ENCODE measurements at regions not wholly inside any gene's neighbourhood (a gene's known extent, or its start where the extent isn't known, plus 50 kb on each side); places are given as distances from the start of the nearest gene placed in this dataset.

DNA sequence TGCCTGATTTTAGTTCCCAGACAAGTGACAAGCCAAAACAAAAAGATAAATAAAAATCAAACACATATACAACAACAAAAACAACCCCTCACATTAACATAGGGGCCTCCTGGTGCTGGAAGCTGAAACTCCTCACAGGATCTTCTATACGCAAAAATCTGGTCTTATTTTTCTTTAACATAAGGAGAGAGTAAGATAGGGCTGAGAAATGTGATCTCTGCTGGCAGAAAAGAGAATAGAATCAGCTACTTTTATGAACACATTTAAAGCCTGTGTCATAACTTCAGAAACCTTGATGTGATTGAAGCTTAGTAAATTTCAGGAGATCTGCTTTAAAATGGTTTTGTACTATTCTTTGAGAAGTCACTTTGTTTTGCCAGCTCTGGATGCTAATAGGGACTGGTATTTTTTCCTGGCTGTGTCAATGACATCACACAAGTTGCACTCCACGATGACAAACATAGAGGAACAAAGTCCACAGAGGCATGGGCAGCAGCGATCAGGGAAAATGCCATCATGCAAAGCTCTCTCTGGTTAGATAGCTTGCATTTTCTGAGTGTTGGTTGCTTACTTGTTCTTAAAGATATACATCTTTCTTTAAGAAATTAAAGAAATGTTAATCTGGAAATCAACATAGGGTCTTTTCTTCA lies 176.6 kb upstream of the SP4 start:
- no peak for DNase-seq

DNA sequence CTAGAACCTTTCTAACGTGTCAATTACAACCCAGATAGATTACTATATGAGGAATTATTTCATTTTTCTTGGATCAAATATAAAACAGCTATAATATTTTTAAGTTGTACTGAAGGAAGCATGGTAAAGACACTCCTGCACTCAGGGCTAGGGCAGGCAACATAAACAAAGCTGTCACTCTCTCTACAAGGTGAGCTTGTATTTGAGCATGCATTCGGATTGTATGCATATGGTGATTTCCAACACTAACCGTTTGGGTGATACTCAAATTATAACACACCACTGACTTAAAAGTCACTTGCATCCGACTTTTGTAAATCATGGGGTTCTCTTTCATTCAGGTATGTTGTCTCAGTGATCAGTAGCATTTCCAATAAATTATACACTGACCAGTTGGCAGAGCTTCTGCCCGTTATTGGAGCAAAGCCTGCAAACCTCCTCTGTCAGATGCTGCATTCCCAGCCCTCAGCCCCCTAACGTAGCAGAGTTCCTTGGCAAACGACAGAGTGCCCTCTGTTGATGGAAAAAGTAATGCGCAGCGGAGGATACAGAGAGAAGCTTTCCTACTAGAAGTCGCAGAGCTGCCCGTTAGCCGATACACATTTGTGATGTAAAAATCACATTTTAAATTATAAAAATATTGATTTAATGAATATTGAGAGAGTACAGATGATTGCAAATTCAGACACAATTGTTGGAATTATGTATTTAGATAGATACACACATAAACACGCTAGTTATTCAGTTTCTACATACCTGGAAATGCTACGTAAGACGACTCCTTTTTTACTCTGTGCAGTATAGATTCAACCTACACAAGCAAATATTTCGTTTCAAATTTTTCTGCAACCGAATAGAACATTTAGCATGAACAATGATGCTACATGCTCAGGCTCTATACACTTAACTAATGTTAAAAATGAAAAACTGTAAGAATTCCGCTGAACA lies 173.9 kb upstream of the SP4 start:
- peak; percentile 93 for DNase-seq

DNA sequence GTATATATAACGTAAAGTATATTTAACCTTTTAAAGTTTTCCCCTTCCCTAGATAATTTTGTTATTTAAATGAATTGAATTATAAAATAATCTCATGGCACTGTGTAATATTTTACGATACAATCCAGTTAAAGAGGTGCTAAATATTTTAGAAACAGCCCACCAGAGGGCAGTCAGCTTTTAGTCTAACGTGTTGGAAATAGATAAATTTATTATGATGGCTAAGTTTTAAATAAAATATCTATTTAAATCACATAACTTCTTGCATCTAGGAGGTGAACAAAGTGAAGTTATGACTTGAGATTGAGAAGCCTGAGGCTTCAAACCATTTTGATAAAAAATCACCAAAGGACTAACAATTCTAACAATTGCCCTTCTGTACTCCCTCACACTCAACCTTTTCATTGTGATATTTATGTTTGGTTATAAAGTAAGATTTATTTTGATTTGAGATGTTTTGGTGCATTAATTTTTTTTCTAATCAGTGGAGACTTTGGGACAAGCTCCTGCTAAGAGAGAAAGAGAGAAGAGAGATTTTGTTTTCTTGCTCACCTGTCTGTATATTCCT lies 171.5 kb upstream of the SP4 start:
- peak; percentile 62 for DNase-seq

DNA sequence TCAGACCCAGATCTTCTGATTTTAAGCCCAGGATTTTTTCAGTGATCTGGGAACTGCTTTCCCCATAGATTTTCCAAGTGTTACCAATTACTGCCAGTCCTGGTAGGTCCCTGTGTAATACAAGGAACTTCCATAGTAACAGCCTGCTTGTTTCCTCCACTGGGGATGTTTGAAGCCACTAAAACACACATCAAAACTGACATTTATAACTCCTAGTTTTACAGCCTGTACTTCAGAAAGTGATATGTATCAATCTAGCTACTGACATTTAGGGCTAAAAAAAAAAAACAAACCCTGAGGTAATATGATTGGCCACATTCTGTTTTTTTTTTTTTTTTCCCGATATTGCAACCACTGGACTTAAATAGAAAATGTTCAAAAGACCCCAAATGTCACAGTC lies 166.9 kb upstream of the SP4 start:
- DNase-seq = no peak

DNA sequence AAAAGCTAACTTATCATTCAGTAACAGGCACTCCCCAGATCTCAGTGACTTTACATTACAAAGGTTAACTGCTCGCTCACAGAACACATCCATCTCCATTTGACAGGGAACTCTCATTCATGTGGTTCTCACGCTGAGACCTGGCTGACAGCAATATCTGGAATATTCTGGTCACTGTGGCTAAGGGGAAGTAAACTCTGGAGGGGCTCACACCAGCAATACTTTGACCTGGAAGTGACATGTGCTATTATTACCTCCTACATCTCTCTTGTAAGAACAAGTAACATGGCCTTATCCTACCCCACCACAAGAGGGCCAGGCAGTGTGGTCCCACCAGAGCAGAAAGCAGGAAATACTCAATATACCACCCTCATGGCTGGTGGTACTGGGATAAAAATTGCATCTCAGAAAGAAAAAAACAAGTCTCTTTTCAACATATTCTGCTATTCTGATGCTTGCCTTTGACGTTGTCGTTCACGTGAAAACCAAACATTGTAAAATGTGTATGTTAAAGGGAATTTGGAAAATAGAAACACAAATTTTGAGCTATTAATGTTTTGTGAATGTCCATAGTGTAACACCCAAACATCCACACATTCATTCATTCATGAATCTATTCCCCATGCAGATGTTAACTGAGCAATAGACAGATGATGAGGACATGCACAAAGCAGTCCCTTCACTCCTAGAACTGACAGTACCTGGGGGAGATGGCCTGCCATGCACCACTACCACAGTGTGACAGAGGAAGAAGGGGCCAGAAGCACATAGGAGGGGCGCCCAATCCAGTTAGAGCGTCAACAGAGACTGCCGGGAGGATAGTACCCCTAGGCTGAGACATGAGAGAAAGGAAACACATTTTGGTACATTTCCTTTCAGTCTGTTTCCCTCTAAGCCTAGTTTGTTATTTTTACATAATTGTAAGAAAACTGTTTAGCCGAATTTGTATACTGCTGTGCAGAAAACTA lies 166.0 kb upstream of the SP4 start:
- peak; percentile 55 for DNase-seq

DNA sequence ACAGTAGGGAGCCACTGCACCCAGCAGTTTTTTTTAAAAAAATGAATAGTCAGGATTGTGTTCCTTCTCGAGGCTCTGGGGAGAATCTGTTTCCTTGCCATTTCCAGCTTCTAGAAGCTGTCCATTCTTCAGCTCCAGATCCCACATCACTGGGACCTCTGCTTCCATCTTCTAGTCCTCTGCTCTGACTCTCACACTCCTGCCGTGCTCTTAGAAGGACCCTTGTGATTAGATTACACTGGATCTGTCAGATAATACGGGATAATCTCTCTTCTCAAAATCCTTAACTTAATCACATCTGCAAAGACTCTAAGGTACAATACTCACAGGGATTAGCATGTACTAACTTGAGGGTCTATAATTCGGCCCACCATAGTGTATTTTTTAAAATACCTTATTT lies 158.9 kb upstream of the SP4 start:
- DNase-seq = no peak

DNA sequence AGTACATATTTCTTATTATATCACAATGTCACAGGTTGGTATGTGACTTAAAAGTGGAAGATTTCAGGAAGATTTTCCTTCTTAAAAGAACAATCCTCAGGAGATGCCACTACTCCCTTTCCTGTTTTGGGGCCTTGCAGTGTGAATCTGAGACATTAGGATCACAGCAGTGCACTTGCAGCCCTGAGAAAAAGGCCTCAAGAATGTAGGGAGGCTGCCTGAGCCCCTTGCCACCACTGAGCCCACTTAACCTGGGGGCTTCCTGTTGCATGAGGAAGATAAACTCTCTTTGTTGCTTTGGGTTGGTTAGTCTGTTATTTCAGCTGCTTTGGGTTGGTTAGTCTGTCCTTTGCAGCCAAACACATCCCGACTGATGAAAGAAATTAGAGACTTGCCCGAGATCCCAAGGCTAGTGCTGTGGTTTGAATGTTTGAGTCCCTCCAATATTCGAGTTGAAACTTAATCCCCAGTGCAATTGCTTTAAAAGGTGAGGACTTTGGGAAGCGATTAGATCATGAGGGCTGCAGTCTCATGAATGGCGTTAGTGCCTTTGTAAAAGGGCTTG lies 151.3 kb upstream of the SP4 start:
- DNase-seq = no peak

DNA sequence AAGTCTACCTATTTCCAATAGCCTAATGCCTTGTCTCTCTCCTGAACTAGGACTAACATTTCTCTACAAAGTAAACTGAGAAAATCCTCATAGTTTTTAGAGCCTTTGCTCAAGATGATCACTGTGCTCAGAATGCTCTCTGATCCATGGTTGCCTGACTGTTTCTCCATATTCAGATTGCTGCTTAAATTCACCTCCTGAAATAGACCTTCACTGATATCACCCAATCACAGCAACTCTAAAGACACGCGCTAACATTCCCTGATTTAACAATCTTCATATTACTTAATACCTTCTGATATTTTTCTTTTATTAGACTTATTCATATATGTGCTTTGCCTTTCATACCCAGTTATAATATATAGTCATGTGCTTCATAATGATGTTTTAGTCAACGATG lies 148.9 kb upstream of the SP4 start:
- DNase-seq = no peak

DNA sequence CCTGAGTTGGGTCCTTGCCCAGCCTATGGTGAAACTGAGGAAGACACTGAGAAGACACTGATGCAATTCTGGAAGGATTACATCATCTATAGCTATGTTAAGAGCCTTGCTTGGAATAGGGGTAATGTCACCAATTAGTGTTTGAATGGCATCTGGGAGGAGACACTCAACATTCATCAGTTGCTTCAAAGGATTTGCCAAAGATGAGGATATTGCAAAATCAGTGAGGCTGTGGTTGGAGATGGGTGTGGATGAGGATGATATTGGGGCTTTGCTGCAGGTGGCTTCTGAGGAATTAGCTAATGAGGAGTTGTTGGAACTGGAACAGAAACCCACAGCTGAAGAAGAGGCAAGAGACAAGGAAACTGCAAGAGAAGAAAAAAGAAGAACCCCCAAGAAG lies 146.7 kb upstream of the SP4 start:
- no peak for DNase-seq

DNA sequence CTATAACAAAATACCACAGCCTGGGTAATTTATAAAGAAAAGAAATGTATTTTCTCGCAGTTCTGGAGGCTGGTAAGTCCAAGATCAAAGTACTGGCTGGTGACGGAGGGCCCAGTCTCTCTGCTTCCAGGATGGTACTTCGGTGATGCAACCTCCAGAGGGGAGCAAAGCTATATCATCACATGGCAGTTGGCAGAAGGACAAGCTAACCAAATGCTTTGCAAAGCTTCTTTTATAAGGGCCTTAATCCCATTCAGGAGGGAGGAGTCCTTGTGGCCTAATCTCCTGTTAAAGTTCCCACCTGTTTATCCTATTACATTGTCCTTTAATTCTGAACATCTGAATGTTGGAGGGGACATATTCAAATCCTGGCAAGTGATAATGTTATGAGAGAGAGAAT lies 134.1 kb upstream of the SP4 start:
- no peak for DNase-seq

DNA sequence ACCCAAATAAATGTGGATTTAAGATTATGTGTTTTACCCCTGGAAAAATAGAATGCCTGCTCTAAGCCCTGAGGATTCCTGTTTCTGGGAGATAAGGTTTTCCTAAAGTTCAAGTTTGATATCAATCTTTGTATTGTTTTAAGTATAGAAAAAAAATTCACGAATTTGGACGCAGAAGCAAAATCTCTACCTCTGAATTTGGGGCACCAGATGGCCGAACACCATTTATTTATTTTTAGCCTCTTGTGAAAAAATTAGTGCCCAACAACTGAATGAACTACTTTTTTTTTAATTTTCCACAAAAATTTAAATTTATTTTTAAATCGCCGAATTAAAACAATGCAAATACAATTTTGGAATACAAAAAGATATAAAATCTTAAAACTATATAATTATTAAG lies 128.1 kb upstream of the SP4 start:
- no peak for DNase-seq

DNA sequence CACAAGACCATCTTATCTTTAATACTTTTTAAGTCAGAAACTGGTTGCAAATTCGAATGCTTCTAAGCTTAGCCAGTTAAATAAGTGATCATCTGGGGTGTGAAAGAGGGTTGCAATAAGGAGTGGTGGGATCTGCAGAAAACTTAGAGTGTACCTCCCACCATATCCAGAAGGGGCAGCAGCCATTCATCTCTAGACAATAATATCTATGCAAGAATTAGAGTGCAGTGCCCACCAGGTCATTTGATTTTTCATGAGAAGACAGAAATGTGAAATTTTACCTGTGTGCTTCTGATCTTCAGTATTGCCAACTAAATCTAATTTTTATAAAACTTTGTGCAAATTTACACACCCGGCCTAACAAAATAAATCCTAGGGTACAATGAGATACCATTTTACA lies 127.2 kb upstream of the SP4 start:
- no peak for DNase-seq

DNA sequence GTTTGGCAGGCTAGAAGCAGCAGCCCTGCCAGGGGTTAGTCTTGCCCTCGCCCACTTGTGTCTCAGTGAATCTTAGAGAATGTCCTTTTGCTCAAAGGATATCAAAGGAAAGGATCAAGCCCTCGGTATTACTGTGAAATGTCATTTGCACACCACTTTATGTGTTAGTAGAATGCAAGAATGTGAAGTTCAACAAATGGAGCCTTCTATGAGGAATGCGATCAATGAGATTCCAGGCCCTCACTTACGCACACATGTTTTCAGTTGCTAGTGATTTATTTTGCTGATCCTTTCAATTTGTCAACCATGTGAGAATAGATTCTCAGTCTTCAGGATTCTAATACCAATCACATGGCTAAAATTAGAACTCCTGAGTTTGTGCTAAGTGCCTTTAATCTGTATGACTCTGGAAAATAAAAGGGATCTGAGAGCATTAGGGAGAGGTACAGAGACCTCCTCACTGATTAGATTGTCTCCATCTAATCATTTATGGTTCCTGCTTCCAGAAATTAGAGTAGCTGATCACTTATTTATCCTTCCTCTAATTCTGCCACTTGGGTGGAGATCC lies 123.0 kb upstream of the SP4 start:
- DNase-seq = no peak

DNA sequence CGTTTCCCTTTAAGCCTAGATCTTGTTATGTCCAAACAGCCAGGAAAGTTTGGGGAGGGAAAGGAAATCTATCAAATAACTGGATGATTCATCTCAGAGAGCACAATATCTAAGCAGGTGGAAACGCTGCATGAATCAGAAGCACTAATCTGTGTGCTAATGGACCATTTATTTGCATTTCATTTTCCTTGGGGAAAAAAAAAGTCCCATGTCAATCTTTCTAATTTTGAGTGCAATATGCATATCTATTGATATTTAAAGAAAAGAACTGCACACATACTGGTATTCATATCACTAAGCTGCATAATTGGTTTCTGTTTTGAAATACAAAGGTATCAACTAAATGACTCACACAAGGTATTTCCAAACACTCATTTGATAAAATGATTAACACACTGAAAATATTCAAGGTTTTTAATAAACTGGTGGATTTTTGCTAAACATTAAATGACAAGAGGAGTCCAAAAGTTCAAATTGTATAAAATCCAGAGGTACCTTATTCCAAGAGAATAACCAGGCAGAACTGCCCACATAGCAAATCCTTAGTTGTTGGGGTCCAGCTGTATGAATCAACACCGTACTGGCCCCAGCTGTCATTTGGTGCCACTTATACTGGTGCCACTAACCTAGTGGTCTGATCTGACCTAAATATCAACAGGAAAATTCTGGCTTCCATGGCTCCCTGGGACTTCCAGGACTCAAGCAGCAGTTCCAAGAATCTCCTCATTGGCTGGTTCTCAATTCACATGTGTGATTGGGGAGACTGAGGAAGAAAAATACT lies 122.2 kb upstream of the SP4 start:
- DNase-seq = no peak

DNA sequence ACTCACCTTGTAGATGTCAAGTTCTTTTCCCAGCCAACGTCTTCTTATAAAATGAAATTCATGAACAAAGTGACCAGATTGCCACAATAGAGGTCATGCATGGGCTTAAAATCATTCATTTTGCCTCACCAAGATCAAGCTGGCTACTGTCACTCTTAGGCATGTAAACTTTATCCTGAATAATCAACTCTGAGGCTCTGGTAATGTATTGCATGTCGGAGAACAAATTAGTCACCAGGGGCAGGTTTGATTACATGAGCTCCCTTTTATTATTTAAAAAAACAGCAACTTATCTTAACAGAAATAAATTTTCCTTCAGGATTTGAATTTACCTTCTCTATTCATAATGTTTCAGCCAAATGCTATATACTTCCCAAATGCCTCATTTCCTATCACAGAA lies 112.9 kb upstream of the SP4 start:
- DNase-seq = no peak

DNA sequence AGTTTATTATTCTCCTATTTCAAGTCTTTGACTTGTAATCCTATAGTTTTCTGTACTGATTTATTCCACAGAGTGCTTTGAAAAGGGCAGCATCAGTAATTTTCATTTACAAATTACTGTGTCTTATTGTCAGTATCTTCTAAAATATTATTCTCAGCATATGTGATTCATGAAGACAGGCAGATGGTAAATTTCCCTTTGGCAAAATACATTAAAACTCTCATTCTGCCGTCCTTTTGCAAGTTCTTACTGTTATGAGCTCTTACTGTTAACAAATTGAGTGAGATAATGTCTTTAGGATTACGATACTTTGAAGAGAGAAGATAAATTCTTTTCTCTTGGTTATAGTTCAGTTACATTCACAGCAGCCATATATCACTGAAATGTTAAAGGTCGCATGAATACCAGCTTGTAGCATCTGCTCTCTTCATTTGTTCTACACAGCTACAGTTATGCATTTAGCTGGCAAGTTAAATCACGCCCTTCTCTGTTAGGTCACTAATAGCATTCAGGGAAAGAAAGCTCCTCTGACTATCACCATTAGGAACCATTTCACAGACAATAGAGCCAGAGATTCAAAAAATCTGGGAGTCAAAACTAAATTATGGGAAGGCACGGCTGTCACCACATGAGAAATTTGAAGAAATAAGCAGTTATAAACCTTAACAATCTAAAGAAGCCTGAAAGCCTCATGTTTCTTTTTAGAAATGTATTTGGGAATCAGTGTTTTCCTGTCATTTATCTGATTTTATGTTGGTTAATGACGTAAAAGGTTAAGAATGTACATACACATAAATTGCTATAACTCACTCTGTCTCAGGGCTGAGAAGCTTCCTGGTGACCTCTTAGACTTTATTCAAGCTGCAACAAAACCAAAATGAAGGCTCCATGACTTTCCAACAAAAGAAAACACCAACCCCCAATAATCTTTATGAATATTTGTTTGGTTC lies 109.6 kb upstream of the SP4 start:
- DNase-seq = no peak

DNA sequence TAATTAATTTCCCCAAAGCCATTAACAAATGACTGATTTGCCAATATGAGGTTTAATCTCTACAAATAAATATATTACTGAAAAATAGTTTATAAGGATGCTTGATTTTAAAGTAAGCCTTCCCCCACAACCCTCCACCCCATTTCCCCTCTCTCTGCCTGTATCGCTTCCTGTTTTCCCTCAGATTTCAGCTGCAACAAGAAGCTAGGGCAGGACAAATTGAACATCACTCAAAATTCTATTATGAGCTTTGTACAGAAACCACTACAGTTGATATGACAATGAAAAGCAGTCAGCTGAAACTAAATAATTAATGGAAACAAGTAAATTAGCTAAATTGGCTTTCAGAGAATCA lies 109.0 kb upstream of the SP4 start:
- no peak for DNase-seq

DNA sequence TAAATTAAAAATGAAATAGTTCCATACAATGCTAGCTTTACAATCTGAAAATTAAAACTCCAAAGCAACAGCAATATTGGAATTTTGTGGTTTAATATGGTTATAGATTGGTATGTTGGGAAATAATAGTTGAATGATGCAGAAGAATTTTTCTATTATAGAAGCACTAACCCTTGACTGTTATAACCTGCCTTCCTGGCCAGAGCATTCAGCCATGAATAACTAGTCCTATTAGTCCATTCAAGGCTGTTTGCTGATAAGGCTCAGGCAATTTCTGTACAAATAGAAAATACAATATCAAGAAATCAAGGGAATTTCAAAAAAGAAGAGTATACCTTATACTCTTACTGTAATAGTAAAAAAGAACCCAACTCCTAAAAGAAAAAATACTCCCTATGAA lies 101.6 kb upstream of the SP4 start:
- no peak for DNase-seq

DNA sequence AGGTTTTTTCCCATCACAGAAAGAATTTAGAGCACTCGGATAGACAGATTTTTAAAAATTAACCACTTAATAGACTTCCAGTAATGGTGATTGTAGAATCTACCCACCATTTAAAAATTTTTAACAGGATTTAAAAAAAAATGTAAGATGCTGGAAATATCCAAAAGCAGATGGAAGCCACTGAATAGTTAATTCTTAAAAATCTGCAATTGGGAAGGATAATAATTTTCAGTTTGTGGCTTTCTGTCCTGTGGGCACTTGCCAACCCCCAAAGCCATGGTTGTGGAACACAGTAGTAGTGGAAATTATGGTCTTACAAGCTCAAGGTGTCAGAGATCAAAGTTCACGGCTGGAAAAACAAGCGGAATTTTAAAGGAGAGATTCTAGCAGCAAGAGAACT lies 101.0 kb upstream of the SP4 start:
- no peak for DNase-seq
